Astrocyte of the spinal cord (primary cell): ENCODE measurements at regions not wholly inside any gene's neighbourhood (a gene's known extent, or its start where the extent isn't known, plus 50 kb on each side); places are given as distances from the start of the nearest gene placed in this dataset.

Experiments used
- DNase-seq: peaks from one replicate; pipeline ENCODE4 v3.0.0; 2011; ENCODE audit warnings: low read depth, low spot score
- H3K4me3 ChIP-seq: 2 replicates; pipeline ENCODE4 v1.5.1; 2011; ENCODE audit warnings: low read depth, mild to moderate bottlenecking, low read length, moderate library complexity
- in situ Hi-C: cut with HindIII; loops from 2 replicates; pipeline ENCODE4 v1.10.0; 2017; ENCODE audit warnings: low sequenced_read_pairs
- TF ChIP-seq, protein P1 (sequence below): IDR thresholded peaks from 2 replicates; pipeline ENCODE4 v1.5.1; 2012; ENCODE audit warnings: low read depth, mild to moderate bottlenecking, low read length, inconsistent platforms

DNA sequence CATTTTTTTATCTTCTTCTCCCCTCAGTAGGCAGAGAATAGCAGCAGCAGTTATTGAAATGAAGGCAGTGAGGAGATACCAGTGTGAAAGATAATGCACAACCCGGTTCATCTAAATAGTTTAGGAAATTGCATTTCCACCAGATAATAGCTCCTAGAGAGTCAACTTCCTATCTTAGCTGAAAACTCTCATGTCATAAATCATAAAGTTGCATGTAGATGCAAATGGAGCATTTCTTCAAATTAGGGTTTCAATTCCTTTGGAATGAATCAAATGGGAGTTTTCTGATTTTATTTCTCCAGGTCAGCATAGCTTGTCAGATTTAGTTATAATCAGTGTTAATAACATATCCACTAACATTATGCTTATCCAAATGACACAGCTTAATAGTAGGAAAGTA lies 335.3 kb downstream of the CNTNAP4 start:
- in situ Hi-C loops = no loop called here
- TF ChIP-seq, protein P1, sequence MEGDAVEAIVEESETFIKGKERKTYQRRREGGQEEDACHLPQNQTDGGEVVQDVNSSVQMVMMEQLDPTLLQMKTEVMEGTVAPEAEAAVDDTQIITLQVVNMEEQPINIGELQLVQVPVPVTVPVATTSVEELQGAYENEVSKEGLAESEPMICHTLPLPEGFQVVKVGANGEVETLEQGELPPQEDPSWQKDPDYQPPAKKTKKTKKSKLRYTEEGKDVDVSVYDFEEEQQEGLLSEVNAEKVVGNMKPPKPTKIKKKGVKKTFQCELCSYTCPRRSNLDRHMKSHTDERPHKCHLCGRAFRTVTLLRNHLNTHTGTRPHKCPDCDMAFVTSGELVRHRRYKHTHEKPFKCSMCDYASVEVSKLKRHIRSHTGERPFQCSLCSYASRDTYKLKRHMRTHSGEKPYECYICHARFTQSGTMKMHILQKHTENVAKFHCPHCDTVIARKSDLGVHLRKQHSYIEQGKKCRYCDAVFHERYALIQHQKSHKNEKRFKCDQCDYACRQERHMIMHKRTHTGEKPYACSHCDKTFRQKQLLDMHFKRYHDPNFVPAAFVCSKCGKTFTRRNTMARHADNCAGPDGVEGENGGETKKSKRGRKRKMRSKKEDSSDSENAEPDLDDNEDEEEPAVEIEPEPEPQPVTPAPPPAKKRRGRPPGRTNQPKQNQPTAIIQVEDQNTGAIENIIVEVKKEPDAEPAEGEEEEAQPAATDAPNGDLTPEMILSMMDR = no peak
- no peak overlapping the region for H3K4me3 ChIP-seq
- no peak for DNase-seq

DNA sequence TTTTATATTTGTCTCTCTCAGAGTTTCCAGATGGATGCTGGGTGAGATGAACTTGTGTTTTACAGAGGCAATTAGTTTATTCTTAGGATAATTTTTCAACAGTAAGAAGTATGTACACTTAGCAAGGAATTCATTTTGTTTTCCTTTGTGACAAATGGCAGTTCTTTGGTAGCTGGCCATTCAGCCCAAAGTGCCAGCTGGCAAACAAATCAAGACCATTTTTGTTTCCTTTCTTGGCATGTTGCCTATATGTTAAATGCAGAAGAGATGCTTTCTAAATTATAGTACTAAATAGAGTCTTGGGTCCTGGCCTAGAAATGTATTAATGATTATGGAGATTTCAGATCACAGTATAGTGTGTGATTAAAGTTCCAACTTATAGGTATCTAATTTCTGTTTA lies 337.1 kb downstream of the CNTNAP4 start:
- in situ Hi-C loops = no loop called here
- TF ChIP-seq, protein P1 = no peak

DNA sequence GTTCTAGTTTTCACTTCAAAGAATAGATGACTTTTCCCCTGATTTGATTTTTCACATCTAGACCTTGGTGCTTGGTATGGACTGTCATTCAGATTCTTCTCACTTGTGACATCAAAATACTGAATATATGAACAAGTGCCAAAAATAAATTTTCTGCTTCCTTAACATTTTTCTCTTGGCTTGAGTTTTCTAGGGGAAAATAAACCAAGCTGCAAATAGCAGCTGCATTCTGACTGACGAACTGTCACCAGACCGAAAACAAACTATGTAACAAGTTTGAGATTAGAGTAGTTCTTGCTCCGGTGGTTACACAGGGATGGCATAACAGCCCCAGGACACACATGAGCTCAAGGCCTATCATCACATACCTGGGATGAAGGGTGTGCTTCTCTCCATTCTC lies 345.7 kb downstream of the CNTNAP4 start:
- TF ChIP-seq, protein P1 = no peak
- no peak for DNase-seq
- in situ Hi-C loops = no loop called here
- no peak overlapping the region for H3K4me3 ChIP-seq

More for the DNA sequence above, 337.1 kb downstream of the CNTNAP4 start:
- H3K4me3 ChIP-seq = no peak overlapping the region
- no peak for DNase-seq

DNA sequence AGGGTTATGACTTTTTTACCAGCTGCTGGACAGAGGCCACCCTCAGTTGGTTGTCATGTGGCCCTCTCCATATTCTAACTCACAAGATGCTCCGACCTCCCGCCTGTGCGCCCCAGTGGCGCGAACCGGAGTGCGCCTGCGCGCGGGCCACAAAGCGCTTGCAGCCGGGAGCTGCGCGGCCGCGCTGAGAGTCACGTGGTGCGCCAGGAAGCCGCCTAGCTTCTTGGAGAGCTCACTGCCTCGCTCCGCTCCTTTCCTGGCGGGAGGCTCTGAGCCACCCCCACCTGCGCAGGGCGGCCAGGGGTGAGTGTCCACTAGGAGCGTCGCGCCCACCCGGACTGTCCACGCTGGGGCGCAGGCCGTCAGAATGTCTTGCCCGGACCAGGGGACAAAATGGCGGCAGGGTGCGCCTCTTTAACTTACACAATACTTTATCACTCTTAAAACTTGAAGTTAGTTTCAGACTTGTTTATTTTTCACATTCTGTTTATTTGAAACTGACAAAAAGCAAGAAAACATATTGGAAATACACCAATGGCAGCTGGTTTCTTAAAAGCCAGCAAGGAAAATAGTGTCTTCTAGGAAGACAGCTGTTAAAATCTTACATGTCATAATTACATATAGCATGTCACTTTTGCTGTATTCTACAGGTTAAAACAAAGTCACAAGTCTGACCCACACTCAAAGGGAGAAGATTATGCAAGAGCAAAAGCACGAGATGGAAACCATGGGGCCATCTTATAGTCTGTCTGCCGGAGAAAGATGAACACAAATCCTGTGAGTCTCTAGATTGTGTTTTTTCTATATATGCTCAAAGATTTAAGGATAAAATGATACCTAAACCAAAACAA lies 357.9 kb downstream of the CNTNAP4 start:
- DNase-seq = no peak
- TF ChIP-seq, protein P1 = no peak
- in situ Hi-C loops = no loop called here
- no peak overlapping the region for H3K4me3 ChIP-seq

DNA sequence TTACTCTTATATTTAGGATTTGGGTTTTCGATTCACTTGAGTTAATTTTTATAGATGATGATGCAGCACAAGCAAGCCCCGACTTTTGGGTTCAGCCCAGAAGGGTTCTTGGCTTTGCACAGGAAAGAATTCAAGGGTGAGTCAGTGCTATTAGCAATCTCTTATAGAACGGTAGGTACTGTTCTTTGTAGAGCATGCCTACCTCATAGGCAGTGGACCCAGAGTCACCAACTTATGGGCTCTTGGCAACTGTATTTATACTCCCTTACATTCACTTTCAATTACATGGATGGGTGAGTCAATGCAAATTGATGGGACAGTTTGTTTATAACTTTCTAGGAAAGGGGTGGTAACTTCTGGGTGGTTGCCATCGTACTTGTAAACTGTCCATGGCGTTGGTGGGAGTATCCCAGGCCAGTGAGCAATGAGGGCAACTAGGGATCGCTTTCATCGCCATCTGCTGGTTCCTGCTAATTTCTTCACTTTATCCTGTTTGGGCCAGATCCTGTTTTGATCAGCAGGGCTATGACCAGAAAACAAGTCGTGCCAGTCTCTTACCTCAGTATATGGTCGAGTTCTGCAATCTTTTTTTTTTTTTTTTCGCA lies 362.6 kb downstream of the CNTNAP4 start:
- TF ChIP-seq, protein P1 = peak; percentile 29
- DNase-seq = peak; percentile 7
- H3K4me3 ChIP-seq = no peak overlapping the region
- in situ Hi-C loops = no loop called here

DNA sequence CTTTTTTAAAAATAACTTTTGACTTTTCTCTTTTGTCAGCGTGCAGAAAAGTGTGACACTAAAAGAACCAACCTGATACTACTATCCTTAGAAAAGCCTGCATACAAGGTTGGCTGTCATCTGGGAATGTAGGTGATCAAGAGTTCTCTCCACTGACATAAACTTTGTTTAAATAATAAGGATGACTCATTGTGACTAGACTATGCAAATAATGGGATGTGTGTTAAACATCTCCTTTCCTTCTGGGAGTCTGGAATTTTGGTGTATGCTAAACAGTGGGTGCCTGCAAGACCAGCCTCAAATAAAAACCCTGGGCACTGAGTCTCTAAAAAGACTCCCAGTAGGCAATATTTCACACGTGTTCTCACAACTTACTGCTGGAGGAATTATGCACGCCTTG lies 373.4 kb downstream of the CNTNAP4 start:
- in situ Hi-C loops = no loop called here
- TF ChIP-seq, protein P1 = no peak
- no peak for DNase-seq
- H3K4me3 ChIP-seq = no peak overlapping the region
